Sigmoid colon (tissue), 4 donors: ENCODE measurements at regions not wholly inside any gene's neighbourhood (a gene's known extent, or its start where the extent isn't known, plus 50 kb on each side); places are given as distances from the start of the nearest gene placed in this dataset.

Experiments
- CTCF ChIP-seq, 4 experiments: fragments of 450-650 bp in 3 of 4; fragments of 200-600 bp in 1 of 4; IDR thresholded peaks; one replicate each; pipeline ENCODE4 v1.5.1; 2016 to 2019; ENCODE audit warnings: antibody characterized with exemption in 4 of 4, mild to moderate bottlenecking in 3 of 4, moderate library complexity in 2 of 4
- POLR2A ChIP-seq, 2 donors: fragments of 450-650 bp; IDR thresholded peaks; one replicate each; pipeline ENCODE4 v1.6.1; 2016; ENCODE audit warnings: antibody characterized with exemption in 2 of 2, mild to moderate bottlenecking in 2 of 2, moderate library complexity in 2 of 2
- POLR2AphosphoS5 ChIP-seq, 4 donors: sonication (generic); formaldehyde crosslinking; IDR thresholded peaks; one replicate each; pipeline ENCODE4 v1.6.1; 2017; ENCODE audit warnings: antibody characterized with exemption in 4 of 4

DNA sequence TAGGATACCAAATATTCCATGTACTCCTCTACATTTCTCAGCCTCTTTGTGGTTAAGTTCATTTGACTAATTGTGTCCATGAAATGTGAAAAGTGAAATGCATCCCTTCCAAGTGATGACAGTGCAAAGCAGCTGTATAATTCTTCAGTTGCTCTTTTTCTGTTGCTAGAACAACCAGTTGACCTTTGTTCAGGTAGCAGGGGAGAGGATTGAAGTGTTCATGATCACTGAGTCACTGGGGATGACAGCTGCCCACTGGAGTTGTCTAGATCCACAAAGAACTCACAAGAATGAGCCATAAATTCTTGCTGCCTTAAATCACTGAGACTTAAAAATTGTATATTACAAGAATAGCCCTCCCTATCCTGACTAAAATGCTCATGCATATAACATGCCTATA, 254.6 kb downstream of the EPHA7 start:
- no peak for TF ChIP-seq CTCF (IDR thresholded peaks at IDR 0.05)
- no peak for TF ChIP-seq POLR2AphosphoS5 (IDR thresholded peaks at IDR 0.05)
- TF ChIP-seq POLR2A (IDR thresholded peaks at IDR 0.05), result no peak
